ENCODE measurements at regions not wholly inside any gene's neighbourhood (a gene's known extent, or its start where the extent isn't known, plus 50 kb on each side); places are given as distances from the start of the nearest gene placed in this dataset.

- intact Hi-C loops (cut with DNase I), result loop anchor here (10.0 kb wide), 3 partner anchors 185 to 375 kb away; partner anchors contain the start of gene RNASET2 (in 1 of the 2)
- Histone ChIP-seq H3K27me3 (ENCODE audit: control insufficient read depth in 1 of 2, insufficient read depth in 2 of 2, low read length in 1 of 2) (no peaks in the 10 kb centered on the region), H3K36me3 (ENCODE audit: control insufficient read depth in 1 of 2, insufficient read depth in 2 of 2, low read length in 1 of 2) (no peaks in the 10 kb centered on the region), H3K27ac (ENCODE audit: low read depth in 1 of 2, low read length in 2 of 2) (no peak overlapping the region), H3K9me3 (ENCODE audit: control insufficient read depth, low read length) (no peaks in the 10 kb centered on the region), H3K4me1 (ENCODE audit: control insufficient read depth in 1 of 2, insufficient read depth in 2 of 2, low read length in 2 of 2) (no peaks in the 10 kb centered on the region), H3K4me3 (ENCODE audit: low read length in 2 of 2) (no peak overlapping the region)
- 88 to 90% methylated on average over 7 of the region's 7 CpGs for WGBS, 2 donors
- DNase-seq (no peak), ATAC-seq (ENCODE audit: low FRiP score) (no peak)
These were observed 142.6 kb upstream of the RPS6KA2 start for GRCh38 chr6:166769648-166770047.

- ATAC-seq (ENCODE audit: low FRiP score) (no peak), DNase-seq (no peak)
- Histone ChIP-seq H3K4me3 (ENCODE audit: low read length in 2 of 2) (no peak overlapping the region), H3K27ac (ENCODE audit: low read depth in 1 of 2, low read length in 2 of 2) (no peak overlapping the region), H3K36me3 (ENCODE audit: control insufficient read depth in 1 of 2, insufficient read depth in 2 of 2, low read length in 1 of 2) (no peaks in the 10 kb centered on the region), H3K9me3 (ENCODE audit: control insufficient read depth, low read length) (no peaks in the 10 kb centered on the region), H3K27me3 (ENCODE audit: control insufficient read depth in 1 of 2, insufficient read depth in 2 of 2, low read length in 1 of 2) (no peaks in the 10 kb centered on the region), H3K4me1 (ENCODE audit: control insufficient read depth in 1 of 2, insufficient read depth in 2 of 2, low read length in 2 of 2) (no peaks in the 10 kb centered on the region)
- intact Hi-C loops (cut with DNase I), result no loop called here
- 74 to 77% methylated on average over 8 of the region's 8 CpGs for WGBS, 2 donors
These were observed 141.7 kb upstream of the RPS6KA2 start for GRCh38 chr6:166768761-166769160.

- no peak overlapping the region for H3K27ac ChIP-seq (ENCODE audit: low read depth in 1 of 2, low read length in 2 of 2)
- no peak for ATAC-seq (ENCODE audit: low FRiP score)
- no peaks in the 10 kb centered on the region for H3K36me3 ChIP-seq (ENCODE audit: control insufficient read depth in 1 of 2, insufficient read depth in 2 of 2, low read length in 1 of 2)
- WGBS, 2 donors, result 84 to 85% methylated on average over 16 of the region's 16 CpGs
- DNase-seq, result no peak
- no peak overlapping the region for H3K4me3 ChIP-seq (ENCODE audit: low read length in 2 of 2)
- no peaks in the 10 kb centered on the region for H3K9me3 ChIP-seq (ENCODE audit: control insufficient read depth, low read length)
- H3K27me3 ChIP-seq (ENCODE audit: control insufficient read depth in 1 of 2, insufficient read depth in 2 of 2, low read length in 1 of 2), result no peaks in the 10 kb centered on the region
- H3K4me1 ChIP-seq (ENCODE audit: control insufficient read depth in 1 of 2, insufficient read depth in 2 of 2, low read length in 2 of 2), result no peaks in the 10 kb centered on the region
- intact Hi-C loops (cut with DNase I), result no loop called here
These were observed 140.2 kb upstream of the RPS6KA2 start for GRCh38 chr6:166767230-166767629.

- intact Hi-C loops (cut with DNase I), result no loop called here
- Histone ChIP-seq H3K9me3 (ENCODE audit: control insufficient read depth, low read length) (no peaks in the 10 kb centered on the region), H3K27me3 (ENCODE audit: control insufficient read depth in 1 of 2, insufficient read depth in 2 of 2, low read length in 1 of 2) (no peaks in the 10 kb centered on the region), H3K36me3 (ENCODE audit: control insufficient read depth in 1 of 2, insufficient read depth in 2 of 2, low read length in 1 of 2) (no peaks in the 10 kb centered on the region), H3K4me1 (ENCODE audit: control insufficient read depth in 1 of 2, insufficient read depth in 2 of 2, low read length in 2 of 2) (no peaks in the 10 kb centered on the region), H3K27ac (ENCODE audit: low read depth in 1 of 2, low read length in 2 of 2) (no peak overlapping the region), H3K4me3 (ENCODE audit: low read length in 2 of 2) (no peak overlapping the region)
- DNase-seq (peak in 1 of 2 donors; percentile 54), ATAC-seq (ENCODE audit: low FRiP score) (no peak)
- WGBS, 2 donors, result 72 to 74% methylated on average over 10 of the region's 10 CpGs
These were observed 139.7 kb upstream of the RPS6KA2 start for GRCh38 chr6:166766769-166767168.

GRCh38 chr6:166765234-166765541 is 138.1 kb upstream of the RPS6KA2 start:
- WGBS, 2 donors, result 89 to 94% methylated on average over 14 of the region's 14 CpGs
- intact Hi-C loops (cut with DNase I), result no loop called here

GRCh38 chr6:166764473-166765233 is 137.6 kb upstream of the RPS6KA2 start:
- no peaks in the 10 kb centered on the region for H3K27me3 ChIP-seq (ENCODE audit: control insufficient read depth in 1 of 2, insufficient read depth in 2 of 2, low read length in 1 of 2)
- H3K4me1 ChIP-seq (ENCODE audit: control insufficient read depth in 1 of 2, insufficient read depth in 2 of 2, low read length in 2 of 2), result no peaks in the 10 kb centered on the region
- ATAC-seq (ENCODE audit: low FRiP score) (no peak), DNase-seq (peak in 1 of 2 donors; percentile 67)
- H3K9me3 ChIP-seq (ENCODE audit: control insufficient read depth, low read length), result no peaks in the 10 kb centered on the region
- no peak overlapping the region for H3K4me3 ChIP-seq (ENCODE audit: low read length in 2 of 2)
- WGBS, 2 donors, result 94 to 95% methylated on average over 24 of the region's 24 CpGs
- no peak overlapping the region for H3K27ac ChIP-seq (ENCODE audit: low read depth in 1 of 2, low read length in 2 of 2)
- intact Hi-C loops (cut with DNase I), result no loop called here
- H3K36me3 ChIP-seq (ENCODE audit: control insufficient read depth in 1 of 2, insufficient read depth in 2 of 2, low read length in 1 of 2), result no peaks in the 10 kb centered on the region

More at GRCh38 chr6:166765234-166765541, 138.1 kb upstream of the RPS6KA2 start:
- Histone ChIP-seq H3K27me3 (ENCODE audit: control insufficient read depth in 1 of 2, insufficient read depth in 2 of 2, low read length in 1 of 2) (no peaks in the 10 kb centered on the region), H3K36me3 (ENCODE audit: control insufficient read depth in 1 of 2, insufficient read depth in 2 of 2, low read length in 1 of 2) (no peaks in the 10 kb centered on the region), H3K27ac (ENCODE audit: low read depth in 1 of 2, low read length in 2 of 2) (no peak overlapping the region), H3K4me1 (ENCODE audit: control insufficient read depth in 1 of 2, insufficient read depth in 2 of 2, low read length in 2 of 2) (no peaks in the 10 kb centered on the region), H3K9me3 (ENCODE audit: control insufficient read depth, low read length) (no peaks in the 10 kb centered on the region), H3K4me3 (ENCODE audit: low read length in 2 of 2) (no peak overlapping the region)
- no peak for ATAC-seq (ENCODE audit: low FRiP score)
- DNase-seq, result no peak

GRCh38 chr6:166763606-166764472 is 136.8 kb upstream of the RPS6KA2 start:
- DNase-seq (peak in 1 of 2 donors; percentile 59), ATAC-seq (ENCODE audit: low FRiP score) (no peak)
- no peak overlapping the region for H3K4me3 ChIP-seq (ENCODE audit: low read length in 2 of 2)
- H3K27me3 ChIP-seq (ENCODE audit: control insufficient read depth in 1 of 2, insufficient read depth in 2 of 2, low read length in 1 of 2), result no peaks in the 10 kb centered on the region
- no peak overlapping the region for H3K27ac ChIP-seq (ENCODE audit: low read depth in 1 of 2, low read length in 2 of 2)
- intact Hi-C loops (cut with DNase I), result no loop called here
- no peaks in the 10 kb centered on the region for H3K36me3 ChIP-seq (ENCODE audit: control insufficient read depth in 1 of 2, insufficient read depth in 2 of 2, low read length in 1 of 2)
- H3K4me1 ChIP-seq (ENCODE audit: control insufficient read depth in 1 of 2, insufficient read depth in 2 of 2, low read length in 2 of 2), result no peaks in the 10 kb centered on the region
- 67 to 75% methylated on average over 37 of the region's 37 CpGs for WGBS, 2 donors
- no peaks in the 10 kb centered on the region for H3K9me3 ChIP-seq (ENCODE audit: control insufficient read depth, low read length)

GRCh38 chr6:166761801-166762200 is 134.8 kb upstream of the RPS6KA2 start:
- intact Hi-C loops (cut with DNase I), result no loop called here
- H3K27ac ChIP-seq (ENCODE audit: low read depth in 1 of 2, low read length in 2 of 2), result no peak overlapping the region
- no peaks in the 10 kb centered on the region for H3K9me3 ChIP-seq (ENCODE audit: control insufficient read depth, low read length)
- H3K4me3 ChIP-seq (ENCODE audit: low read length in 2 of 2), result no peak overlapping the region
- no peak for DNase-seq
- 83 to 89% methylated on average over 9 of the region's 9 CpGs for WGBS, 2 donors
- H3K4me1 ChIP-seq (ENCODE audit: control insufficient read depth in 1 of 2, insufficient read depth in 2 of 2, low read length in 2 of 2), result no peaks in the 10 kb centered on the region
- ATAC-seq (ENCODE audit: low FRiP score), result no peak
- H3K36me3 ChIP-seq (ENCODE audit: control insufficient read depth in 1 of 2, insufficient read depth in 2 of 2, low read length in 1 of 2), result no peaks in the 10 kb centered on the region
- no peaks in the 10 kb centered on the region for H3K27me3 ChIP-seq (ENCODE audit: control insufficient read depth in 1 of 2, insufficient read depth in 2 of 2, low read length in 1 of 2)

- Histone ChIP-seq H3K27me3 (ENCODE audit: control insufficient read depth in 1 of 2, insufficient read depth in 2 of 2, low read length in 1 of 2) (no peaks in the 10 kb centered on the region), H3K4me3 (ENCODE audit: low read length in 2 of 2) (no peak overlapping the region), H3K36me3 (ENCODE audit: control insufficient read depth in 1 of 2, insufficient read depth in 2 of 2, low read length in 1 of 2) (no peaks in the 10 kb centered on the region), H3K4me1 (ENCODE audit: control insufficient read depth in 1 of 2, insufficient read depth in 2 of 2, low read length in 2 of 2) (no peaks in the 10 kb centered on the region), H3K27ac (ENCODE audit: low read depth in 1 of 2, low read length in 2 of 2) (no peak overlapping the region), H3K9me3 (ENCODE audit: control insufficient read depth, low read length) (no peaks in the 10 kb centered on the region)
- intact Hi-C loops (cut with DNase I), result no loop called here
- ATAC-seq (ENCODE audit: low FRiP score) (no peak), DNase-seq (no peak)
- WGBS, 2 donors, result 86 to 88% methylated on average over 11 of the region's 11 CpGs
These were observed 133.2 kb upstream of the RPS6KA2 start for GRCh38 chr6:166760288-166760687.

All from aorta (tissue), 5 donors.